ENCODE measurements at regions not wholly inside any gene's neighbourhood (a gene's known extent, or its start where the extent isn't known, plus 50 kb on each side); places are given as distances from the start of the nearest gene placed in this dataset.

- no peak for TF ChIP-seq CTCF (IDR thresholded peaks at IDR 0.05; ENCODE audit: low read depth, low read length)
- Histone ChIP-seq H3K4me1 (no peaks in the 10 kb centered on the region; the same call in 1 of the 2 replicates), H3K36me3 (no peaks in the 10 kb centered on the region), H3K9me3 (no peaks in the 10 kb centered on the region), H3K4me3 (ENCODE audit: low read depth, low read length) (no peak overlapping the region), H3K27me3 (no peaks in the 10 kb centered on the region)
- DNase-seq, result no peak
Observed at GRCh38 chr10:59577984-59578383, 131.7 kb downstream of the SLC16A9 start.

GRCh38 chr10:59575269-59575668 is 134.4 kb downstream of the SLC16A9 start:
- no peak for DNase-seq
- no peaks in the 10 kb centered on the region for H3K36me3 ChIP-seq
- no peak overlapping the region for H3K4me3 ChIP-seq (ENCODE audit: low read depth, low read length)
- TF ChIP-seq CTCF (IDR thresholded peaks at IDR 0.05; ENCODE audit: low read depth, low read length), result no peak
- 0 out of 2 replicates have a peak, but pooled peaks cover 2% of the 10 kb centered on the region for H3K4me1 ChIP-seq
- H3K9me3 ChIP-seq, result no peaks in the 10 kb centered on the region
- H3K27me3 ChIP-seq, result no peaks in the 10 kb centered on the region

GRCh38 chr10:59563531-59563930 is 146.1 kb downstream of the SLC16A9 start:
- Histone ChIP-seq H3K36me3 (no peaks in the 10 kb centered on the region), H3K27me3 (no peaks in the 10 kb centered on the region), H3K4me3 (ENCODE audit: low read depth, low read length) (no peak overlapping the region), H3K9me3 (no peaks in the 10 kb centered on the region), H3K4me1 (no peaks in the 10 kb centered on the region)
- no peak for DNase-seq
- no peak for TF ChIP-seq CTCF (IDR thresholded peaks at IDR 0.05; ENCODE audit: low read depth, low read length)

- Histone ChIP-seq H3K36me3 (no peaks in the 10 kb centered on the region), H3K9me3 (no peaks in the 10 kb centered on the region), H3K4me3 (ENCODE audit: low read depth, low read length) (no peak overlapping the region), H3K4me1 (peaks cover 7% of the 10 kb centered on the region), H3K27me3 (no peaks in the 10 kb centered on the region)
- no peak for TF ChIP-seq CTCF (IDR thresholded peaks at IDR 0.05; ENCODE audit: low read depth, low read length)
- DNase-seq, result no peak
Observed at GRCh38 chr10:59562126-59562525, 147.5 kb downstream of the SLC16A9 start.

GRCh38 chr10:59561477-59562121 is 148.1 kb downstream of the SLC16A9 start:
- no peak for TF ChIP-seq CTCF (IDR thresholded peaks at IDR 0.05; ENCODE audit: low read depth, low read length)
- Histone ChIP-seq H3K9me3 (no peaks in the 10 kb centered on the region), H3K36me3 (no peaks in the 10 kb centered on the region), H3K27me3 (no peaks in the 10 kb centered on the region), H3K4me1 (peaks cover 9% of the 10 kb centered on the region), H3K4me3 (ENCODE audit: low read depth, low read length) (no peak overlapping the region)
- DNase-seq, result no peak

GRCh38 chr10:59560990-59561389 is 148.7 kb downstream of the SLC16A9 start:
- no peak for TF ChIP-seq CTCF (IDR thresholded peaks at IDR 0.05; ENCODE audit: low read depth, low read length)
- Histone ChIP-seq H3K27me3 (no peaks in the 10 kb centered on the region), H3K4me1 (peaks cover 9% of the 10 kb centered on the region), H3K36me3 (no peaks in the 10 kb centered on the region), H3K9me3 (no peaks in the 10 kb centered on the region), H3K4me3 (ENCODE audit: low read depth, low read length) (no peak overlapping the region)
- DNase-seq, result no peak

Data from BE2C (cell line).